T1000 (cell line): ENCODE measurements at regions not wholly inside any gene's neighbourhood (a gene's known extent, or its start where the extent isn't known, plus 50 kb on each side); places are given as distances from the start of the nearest gene placed in this dataset.

Experiments used
- DNase-seq: peaks from one replicate; lab custom pipeline; 2025; ENCODE audit warnings: mixed read lengths; lab: John Stamatoyannopoulos, UW

- DNase-seq = no peak
These were observed 343.0 kb downstream of the NYAP2 start for GRCh38 chr2:225742487-225742886.

DNA sequence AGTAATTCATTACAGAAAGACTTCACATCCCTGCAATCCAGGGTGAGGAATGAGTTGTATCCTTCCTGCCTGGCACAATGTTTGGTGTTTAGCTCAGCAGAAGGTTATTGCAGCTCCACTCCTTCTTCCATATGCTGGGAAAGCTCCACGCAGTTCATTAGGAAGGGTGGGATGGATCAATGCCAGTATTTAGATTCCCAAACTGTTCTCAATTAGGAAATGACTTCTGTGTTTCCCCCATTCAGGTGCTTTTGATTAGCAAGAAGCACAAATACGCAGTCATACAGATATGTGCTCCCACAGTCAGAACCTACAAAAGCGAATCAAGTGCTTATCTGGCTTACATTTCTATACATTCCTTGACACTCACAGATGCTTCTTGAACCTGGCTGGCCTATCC lies 340.6 kb downstream of the NYAP2 start:
- DNase-seq = no peak

DNA sequence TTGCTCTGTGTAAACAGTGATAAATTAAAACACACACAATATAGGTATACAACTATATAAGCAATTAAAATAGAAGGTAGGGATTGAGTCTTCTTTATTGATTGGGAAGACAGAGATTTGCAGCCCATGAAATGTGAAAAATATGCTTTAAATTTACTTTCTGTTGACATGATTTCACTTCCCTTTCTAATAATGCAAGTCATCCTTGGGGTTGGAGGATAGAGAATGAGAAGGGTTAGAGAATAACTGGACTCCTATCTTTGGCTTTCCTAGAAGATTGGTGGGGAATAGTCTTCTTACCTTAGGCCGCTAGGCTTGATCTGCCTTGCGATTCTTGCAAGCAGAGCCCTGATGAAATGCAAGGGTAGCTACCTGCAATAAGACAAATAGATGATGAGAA lies 339.8 kb downstream of the NYAP2 start:
- no peak for DNase-seq

DNA sequence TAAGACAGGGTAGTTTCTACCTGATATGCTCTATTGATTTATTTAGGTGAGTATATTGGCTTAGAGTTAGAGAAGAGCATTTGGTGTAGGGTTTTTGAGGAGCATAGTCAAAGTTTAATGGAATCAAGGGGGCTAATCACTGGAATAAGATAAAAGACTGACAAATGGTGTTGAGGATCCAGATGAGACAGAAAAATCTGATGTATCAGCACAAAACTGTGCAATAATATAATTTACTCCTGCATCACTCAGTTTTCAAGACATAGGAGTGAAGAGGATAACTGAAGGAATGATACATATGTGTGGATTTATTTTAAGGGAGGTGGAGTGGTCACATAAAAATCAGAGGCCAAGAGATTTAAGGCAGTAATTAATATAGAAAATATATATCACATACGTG lies 339.2 kb downstream of the NYAP2 start:
- DNase-seq = no peak

DNA sequence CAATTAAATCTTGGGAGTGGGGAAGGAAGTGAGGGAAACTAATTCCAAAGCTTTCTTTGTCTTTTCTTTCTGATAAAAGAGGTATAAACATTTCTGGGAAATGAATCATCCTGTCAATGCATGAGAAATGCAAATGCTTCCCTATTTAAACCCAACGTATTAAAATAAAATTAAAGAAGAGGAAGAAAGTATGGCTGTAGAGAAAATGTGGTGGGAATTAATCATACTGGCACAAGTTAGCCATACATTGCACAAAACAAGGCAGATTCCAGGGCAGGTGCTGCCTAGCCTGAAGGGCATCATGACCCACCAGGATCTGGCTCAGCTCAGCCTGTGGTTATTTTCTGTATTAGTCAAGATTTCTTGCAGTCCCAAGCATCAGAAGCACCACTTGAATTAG lies 338.0 kb downstream of the NYAP2 start:
- DNase-seq = peak; percentile 16

DNA sequence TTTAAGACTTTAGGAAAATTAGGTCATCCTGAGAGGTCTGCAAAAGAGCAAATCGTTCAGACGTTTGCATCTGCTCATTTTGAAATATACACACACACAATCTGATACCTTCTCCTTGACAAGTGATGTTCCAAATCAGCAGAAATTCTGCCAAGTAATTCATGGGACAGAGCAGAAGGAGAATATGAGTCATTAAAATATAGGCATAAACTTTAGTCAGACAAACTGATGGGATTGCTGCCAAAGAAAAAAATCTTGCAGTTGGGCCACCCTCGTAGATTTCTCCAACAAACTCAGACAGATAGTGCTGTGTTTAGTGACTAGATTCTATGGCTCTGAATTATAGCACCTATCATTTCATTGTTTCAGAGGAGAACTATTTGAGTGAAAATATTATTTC lies 336.3 kb downstream of the NYAP2 start:
- DNase-seq = peak; percentile 1

DNA sequence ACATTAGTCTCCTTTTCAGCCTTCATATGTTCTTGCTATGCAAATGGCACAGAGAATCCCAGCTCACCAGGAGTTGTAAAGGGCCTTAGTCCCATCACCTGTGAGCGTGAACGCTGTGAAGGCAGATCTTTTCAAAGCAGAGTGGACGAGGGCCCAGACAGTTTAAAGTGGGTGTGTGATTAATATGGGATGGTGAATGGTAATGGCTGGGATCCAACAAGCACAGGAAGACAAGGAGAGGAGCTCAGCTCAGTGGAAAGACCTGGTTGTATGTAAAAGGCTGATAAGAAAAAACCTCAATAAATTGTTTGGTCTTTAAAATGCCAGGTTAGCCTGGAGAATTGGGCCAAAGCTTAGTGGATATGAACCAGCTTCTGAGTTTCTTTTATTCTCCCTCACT lies 326.2 kb downstream of the NYAP2 start:
- no peak for DNase-seq
